ENCODE measurements at regions not wholly inside any gene's neighbourhood (a gene's known extent, or its start where the extent isn't known, plus 50 kb on each side); places are given as distances from the start of the nearest gene placed in this dataset.

DNA sequence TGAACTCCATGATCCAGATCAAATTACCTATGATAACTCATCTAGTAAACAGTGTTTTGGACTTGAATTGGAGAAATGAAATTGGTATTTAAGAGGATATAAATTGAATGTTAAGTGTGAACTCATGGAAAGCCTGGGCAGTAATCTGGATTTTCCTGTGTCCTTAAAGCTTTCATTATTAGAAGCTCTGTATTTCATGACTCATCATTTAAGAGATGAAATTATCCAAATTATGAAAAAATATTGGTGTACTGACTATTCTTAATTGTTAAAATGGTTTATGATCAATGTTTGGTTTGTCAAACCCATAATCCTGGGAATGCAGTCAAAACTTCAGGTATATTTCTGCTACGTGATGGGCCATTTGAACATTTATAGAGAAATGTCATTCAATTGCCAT is 332.2 kb upstream of the ST6GAL2 start:
- TF ChIP-seq, protein P1, sequence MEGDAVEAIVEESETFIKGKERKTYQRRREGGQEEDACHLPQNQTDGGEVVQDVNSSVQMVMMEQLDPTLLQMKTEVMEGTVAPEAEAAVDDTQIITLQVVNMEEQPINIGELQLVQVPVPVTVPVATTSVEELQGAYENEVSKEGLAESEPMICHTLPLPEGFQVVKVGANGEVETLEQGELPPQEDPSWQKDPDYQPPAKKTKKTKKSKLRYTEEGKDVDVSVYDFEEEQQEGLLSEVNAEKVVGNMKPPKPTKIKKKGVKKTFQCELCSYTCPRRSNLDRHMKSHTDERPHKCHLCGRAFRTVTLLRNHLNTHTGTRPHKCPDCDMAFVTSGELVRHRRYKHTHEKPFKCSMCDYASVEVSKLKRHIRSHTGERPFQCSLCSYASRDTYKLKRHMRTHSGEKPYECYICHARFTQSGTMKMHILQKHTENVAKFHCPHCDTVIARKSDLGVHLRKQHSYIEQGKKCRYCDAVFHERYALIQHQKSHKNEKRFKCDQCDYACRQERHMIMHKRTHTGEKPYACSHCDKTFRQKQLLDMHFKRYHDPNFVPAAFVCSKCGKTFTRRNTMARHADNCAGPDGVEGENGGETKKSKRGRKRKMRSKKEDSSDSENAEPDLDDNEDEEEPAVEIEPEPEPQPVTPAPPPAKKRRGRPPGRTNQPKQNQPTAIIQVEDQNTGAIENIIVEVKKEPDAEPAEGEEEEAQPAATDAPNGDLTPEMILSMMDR (IDR thresholded peaks at IDR 0.05): no peak
- TF ChIP-seq POLR2A (IDR thresholded peaks at IDR 0.05) (no peak), POLR2AphosphoS5 (IDR thresholded peaks at IDR 0.05) (no peak)

Measured in upper lobe of left lung (tissue), 4 donors.